WTC11 (cell line): ENCODE measurements at regions not wholly inside any gene's neighbourhood (a gene's known extent, or its start where the extent isn't known, plus 50 kb on each side); places are given as distances from the start of the nearest gene placed in this dataset.

Source experiments
- CBFB ChIP-seq: sonication (generic); formaldehyde crosslinking; IDR thresholded peaks from 2 replicates; pipeline ENCODE4 v1.8.1; 2022; ENCODE audit warnings: mild to moderate bottlenecking, low read depth, missing genetic modification reagents
- CREM ChIP-seq: sonication (generic); formaldehyde crosslinking; IDR thresholded peaks from 2 replicates; pipeline ENCODE4 v1.8.1; 2022; ENCODE audit warnings: mild to moderate bottlenecking, missing genetic modification reagents, moderate library complexity
- ELF4 ChIP-seq: sonication (generic); formaldehyde crosslinking; IDR thresholded peaks from 2 replicates; pipeline ENCODE4 v1.8.1; 2022; ENCODE audit warnings: low read depth, mild to moderate bottlenecking, moderate library complexity, missing genetic modification reagents
- GABPB1 ChIP-seq: sonication (generic); formaldehyde crosslinking; IDR thresholded peaks from 2 replicates; pipeline ENCODE4 v1.8.1; 2023; ENCODE audit warnings: mild to moderate bottlenecking, missing genetic modification reagents
- JAZF1 ChIP-seq: fragments of 250-450 bp; sonication (Bioruptor Pico); IDR thresholded peaks from 2 replicates; pipeline ENCODE4 v1.9.0; 2021; ENCODE audit warnings: moderate library complexity, mild to moderate bottlenecking, inconsistent platforms
- NR2C2 ChIP-seq: sonication (generic); formaldehyde crosslinking; IDR thresholded peaks from 2 replicates; pipeline ENCODE4 v1.8.0; 2022; ENCODE audit warnings: mild to moderate bottlenecking, missing genetic modification reagents
- RELA ChIP-seq: sonication (generic); formaldehyde crosslinking; IDR thresholded peaks from 2 replicates; pipeline ENCODE4 v1.8.1; 2022; ENCODE audit warnings: missing genetic modification reagents, mild to moderate bottlenecking, borderline replicate concordance
- ZNF317 ChIP-seq: sonication (generic); formaldehyde crosslinking; IDR thresholded peaks from 2 replicates; pipeline ENCODE4 v1.8.1; 2023; ENCODE audit warnings: low read depth, mild to moderate bottlenecking, moderate library complexity, missing genetic modification reagents, borderline replicate concordance
- TF ChIP-seq, protein P1 (sequence below): sonication (generic); formaldehyde crosslinking; IDR thresholded peaks from 2 replicates; pipeline ENCODE4 v1.8.0; 2022; ENCODE audit warnings: mild to moderate bottlenecking, missing genetic modification reagents
- TF ChIP-seq, protein P2 (sequence below): fragments of 200-600 bp; IDR thresholded peaks from 2 replicates; pipeline ENCODE4 v1.8.0; 2022; ENCODE audit warnings: antibody characterized with exemption
- TF ChIP-seq, protein P3 (sequence below): sonication (generic); formaldehyde crosslinking; IDR thresholded peaks from 2 replicates; pipeline ENCODE4 v1.8.1; 2023; ENCODE audit warnings: mild to moderate bottlenecking, missing genetic modification reagents, moderate library complexity
- TF ChIP-seq, protein P4 (sequence below): sonication (generic); formaldehyde crosslinking; IDR thresholded peaks from 2 replicates; pipeline ENCODE4 v1.8.0; 2023; ENCODE audit warnings: missing genetic modification reagents
- TF ChIP-seq, protein P5 (sequence below): sonication (generic); formaldehyde crosslinking; IDR thresholded peaks from 2 replicates; pipeline ENCODE4 v1.8.1; 2023; ENCODE audit warnings: mild to moderate bottlenecking, missing genetic modification reagents

DNA sequence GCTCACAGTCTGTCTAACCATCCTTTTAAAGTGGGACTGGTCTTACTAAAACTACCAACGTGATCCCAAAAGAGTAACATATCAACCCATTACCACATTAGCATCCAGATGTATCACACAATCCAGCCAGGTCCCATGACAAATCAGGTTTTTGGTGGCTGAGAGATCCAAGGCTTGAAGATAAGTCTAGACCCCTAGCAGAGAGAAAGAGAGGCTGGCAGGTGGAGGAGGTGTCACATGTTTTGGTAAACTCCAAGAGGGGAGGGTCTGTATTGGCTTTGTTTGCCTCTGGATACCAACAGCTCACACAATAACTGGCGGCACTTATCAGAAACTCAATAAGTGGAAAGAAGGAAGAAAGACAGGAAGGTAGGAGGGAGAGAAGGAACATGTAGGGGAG, 357.6 kb downstream of the SS18 start:
- TF ChIP-seq GABPB1 (CRISPR knock-in tag), result no peak
- TF ChIP-seq CREM (CRISPR knock-in tag), result no peak
- TF ChIP-seq, protein P1, sequence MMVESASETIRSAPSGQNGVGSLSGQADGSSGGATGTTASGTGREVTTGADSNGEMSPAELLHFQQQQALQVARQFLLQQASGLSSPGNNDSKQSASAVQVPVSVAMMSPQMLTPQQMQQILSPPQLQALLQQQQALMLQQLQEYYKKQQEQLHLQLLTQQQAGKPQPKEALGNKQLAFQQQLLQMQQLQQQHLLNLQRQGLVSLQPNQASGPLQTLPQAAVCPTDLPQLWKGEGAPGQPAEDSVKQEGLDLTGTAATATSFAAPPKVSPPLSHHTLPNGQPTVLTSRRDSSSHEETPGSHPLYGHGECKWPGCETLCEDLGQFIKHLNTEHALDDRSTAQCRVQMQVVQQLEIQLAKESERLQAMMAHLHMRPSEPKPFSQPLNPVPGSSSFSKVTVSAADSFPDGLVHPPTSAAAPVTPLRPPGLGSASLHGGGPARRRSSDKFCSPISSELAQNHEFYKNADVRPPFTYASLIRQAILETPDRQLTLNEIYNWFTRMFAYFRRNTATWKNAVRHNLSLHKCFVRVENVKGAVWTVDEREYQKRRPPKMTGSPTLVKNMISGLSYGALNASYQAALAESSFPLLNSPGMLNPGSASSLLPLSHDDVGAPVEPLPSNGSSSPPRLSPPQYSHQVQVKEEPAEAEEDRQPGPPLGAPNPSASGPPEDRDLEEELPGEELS (CRISPR knock-in tag), result no peak
- TF ChIP-seq, protein P2, sequence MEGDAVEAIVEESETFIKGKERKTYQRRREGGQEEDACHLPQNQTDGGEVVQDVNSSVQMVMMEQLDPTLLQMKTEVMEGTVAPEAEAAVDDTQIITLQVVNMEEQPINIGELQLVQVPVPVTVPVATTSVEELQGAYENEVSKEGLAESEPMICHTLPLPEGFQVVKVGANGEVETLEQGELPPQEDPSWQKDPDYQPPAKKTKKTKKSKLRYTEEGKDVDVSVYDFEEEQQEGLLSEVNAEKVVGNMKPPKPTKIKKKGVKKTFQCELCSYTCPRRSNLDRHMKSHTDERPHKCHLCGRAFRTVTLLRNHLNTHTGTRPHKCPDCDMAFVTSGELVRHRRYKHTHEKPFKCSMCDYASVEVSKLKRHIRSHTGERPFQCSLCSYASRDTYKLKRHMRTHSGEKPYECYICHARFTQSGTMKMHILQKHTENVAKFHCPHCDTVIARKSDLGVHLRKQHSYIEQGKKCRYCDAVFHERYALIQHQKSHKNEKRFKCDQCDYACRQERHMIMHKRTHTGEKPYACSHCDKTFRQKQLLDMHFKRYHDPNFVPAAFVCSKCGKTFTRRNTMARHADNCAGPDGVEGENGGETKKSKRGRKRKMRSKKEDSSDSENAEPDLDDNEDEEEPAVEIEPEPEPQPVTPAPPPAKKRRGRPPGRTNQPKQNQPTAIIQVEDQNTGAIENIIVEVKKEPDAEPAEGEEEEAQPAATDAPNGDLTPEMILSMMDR, result no peak
- no peak for TF ChIP-seq RELA (CRISPR knock-in tag)
- TF ChIP-seq ZNF317 (CRISPR knock-in tag), result no peak
- TF ChIP-seq ELF4 (CRISPR knock-in tag), result no peak
- TF ChIP-seq CBFB (CRISPR knock-in tag), result no peak
- TF ChIP-seq, protein P3, sequence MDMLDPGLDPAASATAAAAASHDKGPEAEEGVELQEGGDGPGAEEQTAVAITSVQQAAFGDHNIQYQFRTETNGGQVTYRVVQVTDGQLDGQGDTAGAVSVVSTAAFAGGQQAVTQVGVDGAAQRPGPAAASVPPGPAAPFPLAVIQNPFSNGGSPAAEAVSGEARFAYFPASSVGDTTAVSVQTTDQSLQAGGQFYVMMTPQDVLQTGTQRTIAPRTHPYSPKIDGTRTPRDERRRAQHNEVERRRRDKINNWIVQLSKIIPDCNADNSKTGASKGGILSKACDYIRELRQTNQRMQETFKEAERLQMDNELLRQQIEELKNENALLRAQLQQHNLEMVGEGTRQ, result no peak
- no peak for TF ChIP-seq NR2C2 (CRISPR knock-in tag)
- TF ChIP-seq, protein P4, sequence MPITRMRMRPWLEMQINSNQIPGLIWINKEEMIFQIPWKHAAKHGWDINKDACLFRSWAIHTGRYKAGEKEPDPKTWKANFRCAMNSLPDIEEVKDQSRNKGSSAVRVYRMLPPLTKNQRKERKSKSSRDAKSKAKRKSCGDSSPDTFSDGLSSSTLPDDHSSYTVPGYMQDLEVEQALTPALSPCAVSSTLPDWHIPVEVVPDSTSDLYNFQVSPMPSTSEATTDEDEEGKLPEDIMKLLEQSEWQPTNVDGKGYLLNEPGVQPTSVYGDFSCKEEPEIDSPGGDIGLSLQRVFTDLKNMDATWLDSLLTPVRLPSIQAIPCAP, result no peak
- TF ChIP-seq, protein P5, sequence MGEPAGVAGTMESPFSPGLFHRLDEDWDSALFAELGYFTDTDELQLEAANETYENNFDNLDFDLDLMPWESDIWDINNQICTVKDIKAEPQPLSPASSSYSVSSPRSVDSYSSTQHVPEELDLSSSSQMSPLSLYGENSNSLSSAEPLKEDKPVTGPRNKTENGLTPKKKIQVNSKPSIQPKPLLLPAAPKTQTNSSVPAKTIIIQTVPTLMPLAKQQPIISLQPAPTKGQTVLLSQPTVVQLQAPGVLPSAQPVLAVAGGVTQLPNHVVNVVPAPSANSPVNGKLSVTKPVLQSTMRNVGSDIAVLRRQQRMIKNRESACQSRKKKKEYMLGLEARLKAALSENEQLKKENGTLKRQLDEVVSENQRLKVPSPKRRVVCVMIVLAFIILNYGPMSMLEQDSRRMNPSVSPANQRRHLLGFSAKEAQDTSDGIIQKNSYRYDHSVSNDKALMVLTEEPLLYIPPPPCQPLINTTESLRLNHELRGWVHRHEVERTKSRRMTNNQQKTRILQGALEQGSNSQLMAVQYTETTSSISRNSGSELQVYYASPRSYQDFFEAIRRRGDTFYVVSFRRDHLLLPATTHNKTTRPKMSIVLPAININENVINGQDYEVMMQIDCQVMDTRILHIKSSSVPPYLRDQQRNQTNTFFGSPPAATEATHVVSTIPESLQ (CRISPR knock-in tag), result no peak
- no peak for TF ChIP-seq JAZF1 (CRISPR knock-in tag)
